H1 (cell line): ENCODE measurements at regions not wholly inside any gene's neighbourhood (a gene's known extent, or its start where the extent isn't known, plus 50 kb on each side); places are given as distances from the start of the nearest gene placed in this dataset.

Experiments used
- CBX5 ChIP-seq: fragments of 300-800, 300-1000 bp; sonication (generic); IDR thresholded peaks from 2 replicates; pipeline ENCODE4 v1.7.1; 2016; ENCODE audit warnings: antibody characterized with exemption, low read length, low read depth
- RFX5 ChIP-seq: IDR thresholded peaks from 2 replicates; pipeline ENCODE4 v1.6.1; 2011; ENCODE audit warnings: low read depth, low read length, improper control_type of control experiment, borderline replicate concordance
- YY1 ChIP-seq: IDR thresholded peaks from 2 replicates; pipeline ENCODE4 v1.6.1; 2011; ENCODE audit warnings: low read depth, mild to moderate bottlenecking, low read length
- TF ChIP-seq, protein P1 (sequence below): IDR thresholded peaks from 2 replicates; pipeline ENCODE4 v1.6.1; 2012; ENCODE audit warnings: low read length, inconsistent platforms

DNA sequence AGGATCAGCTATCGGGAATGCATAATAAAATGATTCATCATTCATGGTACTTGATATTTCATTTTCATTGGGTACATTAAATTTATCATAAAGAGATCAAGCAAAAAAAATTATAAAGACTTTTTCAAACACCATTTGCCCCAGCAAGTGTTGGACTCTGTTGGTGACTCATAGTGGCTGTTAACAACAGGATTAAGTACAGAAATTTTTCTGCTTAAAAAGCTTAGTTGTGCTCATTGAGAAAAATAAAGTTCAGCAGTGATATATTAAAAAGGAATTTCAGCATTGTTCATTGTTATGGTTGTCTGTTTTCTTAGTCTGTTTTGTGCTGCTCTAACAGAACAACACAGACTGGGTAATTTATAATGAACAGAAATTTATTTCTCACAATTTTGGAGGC, 86.2 kb upstream of the PCDH10 start (continued):
- TF ChIP-seq, protein P1, sequence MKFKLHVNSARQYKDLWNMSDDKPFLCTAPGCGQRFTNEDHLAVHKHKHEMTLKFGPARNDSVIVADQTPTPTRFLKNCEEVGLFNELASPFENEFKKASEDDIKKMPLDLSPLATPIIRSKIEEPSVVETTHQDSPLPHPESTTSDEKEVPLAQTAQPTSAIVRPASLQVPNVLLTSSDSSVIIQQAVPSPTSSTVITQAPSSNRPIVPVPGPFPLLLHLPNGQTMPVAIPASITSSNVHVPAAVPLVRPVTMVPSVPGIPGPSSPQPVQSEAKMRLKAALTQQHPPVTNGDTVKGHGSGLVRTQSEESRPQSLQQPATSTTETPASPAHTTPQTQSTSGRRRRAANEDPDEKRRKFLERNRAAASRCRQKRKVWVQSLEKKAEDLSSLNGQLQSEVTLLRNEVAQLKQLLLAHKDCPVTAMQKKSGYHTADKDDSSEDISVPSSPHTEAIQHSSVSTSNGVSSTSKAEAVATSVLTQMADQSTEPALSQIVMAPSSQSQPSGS, result no peak
- TF ChIP-seq RFX5, result no peak
- no peak for TF ChIP-seq CBX5
- no peak for TF ChIP-seq YY1
